ENCODE measurements at regions not wholly inside any gene's neighbourhood (a gene's known extent, or its start where the extent isn't known, plus 50 kb on each side); places are given as distances from the start of the nearest gene placed in this dataset.

GRCh38 chr2:128405981-128406613, 87.4 kb upstream of the HS6ST1 start:
- intact Hi-C loops (cut with DNase I): no loop called here
- WGBS, 2 donors: 75 to 78% methylated on average over 6 of the region's 6 CpGs
- no peak for DNase-seq

DNA sequence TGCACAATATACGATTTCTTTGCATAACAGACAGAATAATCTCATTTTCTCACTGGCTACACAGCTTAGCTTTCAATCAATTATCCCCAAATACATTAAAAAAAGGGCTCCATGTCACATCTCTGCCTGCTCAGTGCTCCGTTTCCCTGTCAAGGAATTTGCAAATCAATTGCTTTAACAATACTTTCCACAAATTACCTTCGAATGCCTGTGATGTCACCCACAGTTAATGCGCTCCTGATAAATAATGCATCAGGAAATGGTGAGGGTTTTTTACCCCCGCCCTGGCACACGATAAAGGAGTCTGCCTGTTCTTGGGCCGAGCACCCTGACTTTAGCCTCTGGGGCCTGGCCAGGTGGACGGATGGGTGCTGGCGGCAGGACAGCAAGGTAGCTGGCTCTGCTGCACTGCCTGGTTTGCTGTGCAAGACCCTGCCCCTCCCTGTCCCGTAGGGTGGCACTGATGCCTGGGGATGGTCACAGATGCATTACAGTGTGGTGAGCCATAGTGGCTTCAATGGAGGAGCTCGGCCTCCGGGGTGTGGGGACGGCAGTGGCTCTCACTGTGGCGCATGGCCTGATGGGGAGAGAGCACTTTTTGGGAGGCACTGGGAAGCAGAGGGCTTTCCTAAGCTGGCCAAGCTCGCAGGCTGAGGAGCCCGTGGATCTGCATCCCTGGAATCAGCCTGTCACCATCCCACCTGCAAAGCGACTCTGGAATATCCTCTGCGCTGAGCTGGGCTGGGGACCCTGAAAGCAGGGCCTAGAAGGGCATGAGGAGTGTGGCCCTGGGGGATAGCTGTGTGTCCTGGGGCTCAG, 88.3 kb upstream of the HS6ST1 start:
- DNase-seq (peak in 3 of 4 donors; percentile 35 to 55 (median 50)), ATAC-seq (peak; percentile 72)
- intact Hi-C loops (cut with DNase I): no loop called here
- H3K27ac ChIP-seq: peak overlapping the region in 3 of 4 donors; percentile 48 to 78 (median 65)
- no peaks in the 10 kb centered on the region for H3K27me3 ChIP-seq
- no peaks in the 10 kb centered on the region for H3K36me3 ChIP-seq (replicated peaks in 1 of 2; ENCODE audit: insufficient read depth in 1 of 2, low read depth in 2 of 2)
- TF ChIP-seq POLR2A (IDR thresholded peaks at IDR 0.05) (no peak), CTCF (IDR thresholded peaks at IDR 0.05) (no peak)
- no peak overlapping the region for H3K4me3 ChIP-seq
- WGBS, 2 donors: 51 to 73% methylated on average over 10 to 18 of the region's 18 CpGs
- no peaks in the 10 kb centered on the region for H3K9me3 ChIP-seq
- peaks cover 26% of the 10 kb centered on the region for H3K4me1 ChIP-seq

More at GRCh38 chr2:128405981-128406613, 87.4 kb upstream of the HS6ST1 start:
- no peaks in the 10 kb centered on the region for H3K27me3 ChIP-seq
- no peak for TF ChIP-seq POLR2A (IDR thresholded peaks at IDR 0.05)
- TF ChIP-seq CTCF (IDR thresholded peaks at IDR 0.05): no peak
- H3K4me3 ChIP-seq: no peak overlapping the region
- no peaks in the 10 kb centered on the region for H3K9me3 ChIP-seq
- peaks cover 26% of the 10 kb centered on the region for H3K4me1 ChIP-seq
- peak; percentile 34 for ATAC-seq
- no peaks in the 10 kb centered on the region for H3K36me3 ChIP-seq (replicated peaks in 1 of 2; ENCODE audit: insufficient read depth in 1 of 2, low read depth in 2 of 2)
- peak overlapping the region in 3 of 4 donors; percentile 48 to 78 (median 65) for H3K27ac ChIP-seq

DNA sequence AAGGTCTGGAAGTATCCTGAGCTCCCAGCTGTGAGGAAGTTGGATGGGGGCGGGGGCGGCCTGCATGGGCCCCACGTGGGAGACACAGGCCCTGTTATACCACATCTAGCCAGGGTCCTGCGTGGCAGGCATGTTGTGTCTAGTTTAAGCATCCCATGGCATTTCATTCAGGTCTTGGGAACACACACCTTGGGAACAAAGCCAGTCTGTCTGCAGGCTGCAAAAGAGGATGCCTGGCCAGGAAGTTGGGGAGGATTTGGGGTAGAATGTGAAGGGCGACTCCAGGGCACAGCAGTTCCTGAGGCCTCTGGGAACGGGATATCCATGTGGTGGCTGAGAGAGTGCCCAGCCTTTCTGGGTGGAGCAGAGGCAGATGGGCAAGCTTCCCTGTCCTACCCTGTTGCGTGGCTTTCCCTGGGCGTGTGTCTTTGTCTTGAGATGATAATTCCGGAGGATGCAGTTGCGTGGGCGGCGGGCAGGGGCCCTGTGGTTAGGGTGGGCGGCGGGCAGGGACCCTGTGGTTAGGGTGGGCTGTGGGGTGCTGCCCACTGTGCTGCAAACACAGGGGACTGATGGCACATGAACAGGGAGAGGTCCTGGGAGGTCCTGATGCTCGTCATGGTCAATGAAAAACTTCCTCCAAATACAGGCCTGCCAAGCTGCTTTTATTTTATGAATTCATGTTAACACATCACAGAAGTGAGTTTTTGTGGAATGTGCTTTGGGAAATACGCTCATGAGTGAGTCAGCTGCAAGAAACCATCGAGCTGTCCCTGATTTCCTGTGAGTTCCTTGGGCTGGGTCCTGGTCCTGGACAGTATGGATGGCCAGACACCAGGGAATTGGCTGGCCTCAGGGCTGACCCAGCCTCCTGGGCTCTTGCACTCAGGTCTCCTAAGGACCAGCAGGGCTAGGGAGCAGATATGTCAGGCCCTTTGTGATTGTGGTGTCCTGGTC, 90.0 kb upstream of the HS6ST1 start:
- intact Hi-C loops (cut with DNase I): no loop called here
- TF ChIP-seq CTCF (IDR thresholded peaks at IDR 0.05): no peak
- no peak for TF ChIP-seq POLR2A (IDR thresholded peaks at IDR 0.05)
- DNase-seq (peak in 1 of 4 donors; percentile 12), ATAC-seq (no peak)
- Histone ChIP-seq H3K27me3 (no peaks in the 10 kb centered on the region), H3K9me3 (no peaks in the 10 kb centered on the region), H3K27ac (peak overlapping the region in 1 of 4 donors; percentile 16), H3K4me1 (peaks cover 31% of the 10 kb centered on the region), H3K36me3 (replicated peaks in 1 of 2; ENCODE audit: insufficient read depth in 1 of 2, low read depth in 2 of 2) (no peaks in the 10 kb centered on the region), H3K4me3 (no peak overlapping the region)
- 70 to 86% methylated on average over 14 to 17 of the region's 17 CpGs for WGBS, 2 donors

DNA sequence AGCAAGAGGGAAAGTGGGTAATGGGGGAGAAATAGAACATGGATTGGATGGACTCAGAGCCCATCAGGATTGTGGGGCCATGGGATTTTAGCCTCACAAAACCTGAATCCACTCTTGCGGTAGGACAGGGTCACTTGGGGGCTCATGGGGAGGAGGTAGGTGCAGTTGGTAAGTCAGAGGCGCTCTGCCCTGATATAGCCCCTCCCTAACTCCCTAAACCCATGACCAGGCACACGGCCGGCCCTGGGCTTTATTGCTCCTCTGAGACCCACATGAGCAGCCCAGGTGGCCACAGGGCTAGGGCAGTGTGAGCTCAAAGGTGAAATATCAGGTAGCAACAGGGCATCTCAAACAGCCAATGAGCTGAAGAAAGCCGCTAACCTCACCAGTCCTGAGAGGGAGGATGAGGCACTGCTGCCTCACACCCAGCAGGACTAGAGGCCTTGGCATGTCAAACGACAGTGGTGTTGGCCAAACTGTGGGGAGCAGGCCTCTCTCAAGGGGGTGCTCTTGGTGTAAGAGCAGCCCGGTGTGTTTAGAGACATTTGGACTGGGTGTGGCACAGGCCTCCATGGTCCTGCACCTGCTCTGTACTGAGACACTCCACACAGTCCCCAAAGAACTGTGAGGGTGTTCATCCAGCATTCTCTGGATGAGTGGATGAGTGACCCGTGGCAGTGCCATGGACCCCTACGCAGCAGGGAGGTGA, 90.8 kb upstream of the HS6ST1 start:
- Histone ChIP-seq H3K9me3 (no peaks in the 10 kb centered on the region), H3K4me3 (no peak overlapping the region), H3K27ac (no peak overlapping the region), H3K27me3 (no peaks in the 10 kb centered on the region), H3K36me3 (replicated peaks in 1 of 2; ENCODE audit: insufficient read depth in 1 of 2, low read depth in 2 of 2) (no peaks in the 10 kb centered on the region), H3K4me1 (peaks cover 40% of the 10 kb centered on the region)
- ATAC-seq (no peak), DNase-seq (peak in 1 of 4 donors; percentile 2)
- intact Hi-C loops (cut with DNase I): no loop called here
- TF ChIP-seq POLR2A (IDR thresholded peaks at IDR 0.05) (no peak), CTCF (IDR thresholded peaks at IDR 0.05) (no peak)
- 93 to 97% methylated on average over 7 to 8 of the region's 9 CpGs for WGBS, 2 donors
